HG03354 (cell line): ENCODE measurements at regions not wholly inside any gene's neighbourhood (a gene's known extent, or its start where the extent isn't known, plus 50 kb on each side); places are given as distances from the start of the nearest gene placed in this dataset.
"Not testable (repeated sequence)": the region's sequence is repeated elsewhere in the genome, so short reads cannot be mapped to it uniquely, and the experiment has no call there.

Experiments used
- ATAC-seq: cut with Tn5 transposase; IDR thresholded peaks from one replicate; pipeline ENCODE4 v1.9.1; 2021; ENCODE audit warnings: mild to moderate bottlenecking; ENCODE audit not compliant: unreplicated experiment, poor library complexity, severe bottlenecking

GRCh38 chr12:125343649-125344048, 278.4 kb downstream of the AACS start:
- ATAC-seq = no peak

- ATAC-seq = no peak
Measured at GRCh38 chr12:125346362-125346761, 281.1 kb downstream of the AACS start.

DNA sequence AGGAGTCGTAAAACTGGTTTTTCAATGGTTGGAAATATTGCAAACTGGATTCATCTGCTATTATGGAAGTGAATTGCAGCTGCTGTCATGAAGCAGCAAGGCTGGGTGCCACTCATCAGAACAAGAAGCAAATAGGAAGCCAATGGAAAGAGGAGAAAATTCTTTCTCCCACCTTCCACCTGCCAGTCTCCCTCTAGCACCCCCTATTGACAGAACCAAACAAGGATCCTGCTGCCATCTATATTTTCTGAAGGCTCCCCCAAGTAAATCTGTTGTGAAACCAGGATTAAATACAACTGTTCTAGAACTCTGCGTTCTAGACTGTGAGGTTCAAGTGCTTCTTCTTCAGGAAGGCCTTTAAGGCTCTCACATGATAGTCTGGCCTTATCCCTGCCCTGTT, 286.6 kb downstream of the AACS start:
- no peak for ATAC-seq

DNA sequence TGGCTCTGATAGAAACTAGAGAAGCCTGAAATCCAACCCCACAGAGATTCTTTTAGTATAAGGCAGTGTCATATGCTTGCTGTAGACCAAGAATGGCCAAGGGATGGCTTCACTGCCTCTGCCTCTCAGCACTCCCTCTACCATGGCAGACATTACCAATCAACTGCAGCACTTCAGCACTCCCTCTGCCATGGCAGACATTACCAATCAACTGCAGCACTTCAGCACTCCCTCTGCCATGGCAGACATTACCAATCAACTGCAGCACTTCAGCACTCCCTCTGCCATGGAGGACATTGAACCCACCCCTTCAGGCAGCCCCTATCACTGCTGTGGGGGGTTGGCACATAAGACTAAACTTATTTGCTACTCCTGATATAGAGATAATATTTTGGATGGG, 287.8 kb downstream of the AACS start:
- ATAC-seq = not testable (repeated sequence)

- no peak for ATAC-seq
Measured at GRCh38 chr12:125353871-125354270, 288.6 kb downstream of the AACS start.

- ATAC-seq = no peak
Measured at GRCh38 chr12:125355614-125356013, 290.4 kb downstream of the AACS start.

DNA sequence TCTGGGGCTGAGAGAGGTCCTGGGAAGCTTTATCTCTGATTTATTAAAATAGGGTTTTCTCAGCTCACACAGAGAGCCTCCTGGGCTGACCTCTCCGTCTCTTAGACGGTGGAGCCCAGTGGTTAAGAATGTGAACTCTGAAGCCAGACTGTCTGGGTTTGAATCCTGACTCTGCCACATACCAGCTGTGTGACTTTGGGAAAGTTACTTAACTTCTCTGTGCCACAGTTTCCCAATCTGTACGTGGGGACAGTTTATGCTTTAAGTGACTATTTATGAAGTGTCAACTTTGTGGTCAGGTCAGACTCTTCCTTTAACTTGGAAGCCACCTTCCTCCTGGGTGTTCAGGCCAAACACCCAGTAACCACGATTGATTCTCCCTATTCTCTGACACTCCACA, 290.9 kb downstream of the AACS start:
- no peak for ATAC-seq

DNA sequence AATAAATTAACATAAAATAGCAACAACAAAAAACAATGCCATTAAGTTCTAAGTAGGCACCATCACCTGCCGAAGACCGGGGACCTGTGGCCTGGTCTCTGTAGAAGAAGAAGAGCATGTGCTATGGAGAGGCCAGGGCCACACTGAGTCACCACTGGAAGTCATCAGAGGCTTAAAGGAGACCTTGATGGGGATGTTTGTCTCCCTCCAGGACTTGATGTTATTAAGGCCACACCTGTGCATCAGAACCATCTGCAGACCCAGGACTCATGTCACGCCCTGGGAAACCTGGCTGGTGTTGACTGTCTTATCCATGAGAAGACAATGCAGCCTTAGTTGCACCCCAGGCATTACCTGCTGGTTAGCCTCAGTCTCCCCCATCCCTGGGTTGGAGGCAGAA, 292.3 kb downstream of the AACS start:
- ATAC-seq = no peak

- ATAC-seq = no peak
Measured at GRCh38 chr12:125360540-125360939, 295.3 kb downstream of the AACS start.

- ATAC-seq = no peak
Measured at GRCh38 chr12:125371033-125371432, 305.8 kb downstream of the AACS start.

- ATAC-seq = no peak
Measured at GRCh38 chr12:125372085-125372484, 306.9 kb downstream of the AACS start.

- ATAC-seq = no peak
Measured at GRCh38 chr12:125373375-125373774, 308.1 kb downstream of the AACS start.

- no peak for ATAC-seq
Measured at GRCh38 chr12:125376422-125376821, 311.2 kb downstream of the AACS start.

- no peak for ATAC-seq
Measured at GRCh38 chr12:125377093-125377492, 311.9 kb downstream of the AACS start.

- no peak for ATAC-seq
Measured at GRCh38 chr12:125381373-125381772, 316.1 kb downstream of the AACS start.

- no peak for ATAC-seq
Measured at GRCh38 chr12:125382926-125383325, 317.7 kb downstream of the AACS start.

- no peak for ATAC-seq
Measured at GRCh38 chr12:125386652-125387051, 321.4 kb downstream of the AACS start.

GRCh38 chr12:125387206-125387605, 322.0 kb downstream of the AACS start:
- no peak for ATAC-seq

DNA sequence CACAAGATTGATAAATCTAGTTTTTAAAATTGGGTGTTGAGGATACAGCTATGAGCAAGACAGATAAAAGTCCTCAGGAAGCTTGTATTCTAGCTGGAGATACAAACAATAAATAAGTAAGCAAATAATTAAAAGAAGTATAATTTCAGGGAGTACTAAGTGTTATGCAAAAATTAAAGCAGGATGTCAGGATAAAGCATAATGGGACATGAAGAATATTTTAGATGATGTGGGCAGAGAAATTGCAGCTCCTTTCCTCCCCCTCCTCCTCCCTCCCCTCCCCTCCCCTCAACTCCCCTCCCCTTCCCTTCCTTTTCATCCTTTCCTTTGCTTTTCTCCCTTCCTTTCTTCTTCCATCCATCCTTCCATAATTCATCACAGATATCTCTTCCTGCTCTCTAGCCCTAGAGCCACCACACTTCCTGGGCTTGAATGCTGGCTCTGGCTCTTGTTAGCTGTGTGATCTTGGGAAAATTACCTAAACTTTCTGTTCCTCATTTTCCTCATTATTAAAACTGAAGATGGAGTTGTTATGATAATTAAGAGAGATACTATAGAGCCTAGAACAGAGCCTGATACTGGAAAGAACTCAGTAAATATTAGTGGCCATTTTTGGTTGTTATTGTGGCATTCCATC, 323.9 kb downstream of the AACS start:
- ATAC-seq = no peak

DNA sequence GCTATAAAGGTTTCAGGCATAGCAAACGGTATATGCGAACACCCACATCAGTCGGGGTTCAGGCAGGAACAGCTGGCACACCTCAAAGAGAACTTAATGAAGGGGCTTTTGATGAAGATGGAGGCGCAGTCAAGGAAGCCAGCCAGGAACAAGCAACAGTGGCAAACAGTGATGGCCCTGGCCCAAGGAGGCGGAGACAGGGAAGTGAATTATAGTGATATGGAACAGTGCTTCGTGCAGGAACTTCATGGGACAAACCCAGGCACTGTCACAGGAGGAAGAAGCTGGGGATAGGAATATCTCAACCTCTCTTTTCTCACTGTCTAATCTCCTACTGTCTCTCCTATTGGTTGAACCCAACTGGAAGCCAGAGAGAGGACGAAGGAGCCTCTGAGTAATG, 328.3 kb downstream of the AACS start:
- ATAC-seq = no peak

- ATAC-seq = no peak
Measured at GRCh38 chr12:125395583-125396215, 330.5 kb downstream of the AACS start.

- ATAC-seq = no peak
Measured at GRCh38 chr12:125399489-125399888, 334.3 kb downstream of the AACS start.
